ENCODE measurements at regions not wholly inside any gene's neighbourhood (a gene's known extent, or its start where the extent isn't known, plus 50 kb on each side); places are given as distances from the start of the nearest gene placed in this dataset.

DNA sequence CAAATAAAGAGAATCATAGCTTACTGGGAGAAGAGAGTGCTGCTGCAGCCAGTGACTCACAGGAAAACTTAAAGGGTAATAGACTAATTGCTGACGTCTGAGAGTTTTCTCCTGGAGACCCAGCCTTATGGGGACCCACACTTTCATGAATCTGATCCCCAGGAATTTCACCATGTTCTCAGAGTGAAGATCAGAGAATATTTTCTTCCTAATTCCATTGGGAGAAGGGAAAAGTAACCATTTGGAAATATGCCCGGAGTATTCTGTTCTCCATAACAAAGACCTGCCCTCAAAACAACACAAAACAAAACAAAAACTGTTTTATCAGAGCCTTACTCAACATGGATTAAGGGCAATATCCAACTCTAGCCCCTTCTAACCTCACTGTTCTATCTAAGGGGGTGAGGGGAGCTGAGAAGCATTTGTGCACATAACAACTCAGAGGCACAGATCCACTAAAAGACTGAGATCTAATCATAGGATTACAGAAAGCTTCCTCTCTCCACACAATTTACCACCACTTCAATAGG, 168.2 kb upstream of the SSTR4 start:
- TF ChIP-seq, protein P1, sequence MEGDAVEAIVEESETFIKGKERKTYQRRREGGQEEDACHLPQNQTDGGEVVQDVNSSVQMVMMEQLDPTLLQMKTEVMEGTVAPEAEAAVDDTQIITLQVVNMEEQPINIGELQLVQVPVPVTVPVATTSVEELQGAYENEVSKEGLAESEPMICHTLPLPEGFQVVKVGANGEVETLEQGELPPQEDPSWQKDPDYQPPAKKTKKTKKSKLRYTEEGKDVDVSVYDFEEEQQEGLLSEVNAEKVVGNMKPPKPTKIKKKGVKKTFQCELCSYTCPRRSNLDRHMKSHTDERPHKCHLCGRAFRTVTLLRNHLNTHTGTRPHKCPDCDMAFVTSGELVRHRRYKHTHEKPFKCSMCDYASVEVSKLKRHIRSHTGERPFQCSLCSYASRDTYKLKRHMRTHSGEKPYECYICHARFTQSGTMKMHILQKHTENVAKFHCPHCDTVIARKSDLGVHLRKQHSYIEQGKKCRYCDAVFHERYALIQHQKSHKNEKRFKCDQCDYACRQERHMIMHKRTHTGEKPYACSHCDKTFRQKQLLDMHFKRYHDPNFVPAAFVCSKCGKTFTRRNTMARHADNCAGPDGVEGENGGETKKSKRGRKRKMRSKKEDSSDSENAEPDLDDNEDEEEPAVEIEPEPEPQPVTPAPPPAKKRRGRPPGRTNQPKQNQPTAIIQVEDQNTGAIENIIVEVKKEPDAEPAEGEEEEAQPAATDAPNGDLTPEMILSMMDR (IDR thresholded peaks at IDR 0.05; ENCODE audit: extremely low read depth, missing control alignments): no peak
- DNase-seq (ENCODE audit: low spot score): no peak

DNA sequence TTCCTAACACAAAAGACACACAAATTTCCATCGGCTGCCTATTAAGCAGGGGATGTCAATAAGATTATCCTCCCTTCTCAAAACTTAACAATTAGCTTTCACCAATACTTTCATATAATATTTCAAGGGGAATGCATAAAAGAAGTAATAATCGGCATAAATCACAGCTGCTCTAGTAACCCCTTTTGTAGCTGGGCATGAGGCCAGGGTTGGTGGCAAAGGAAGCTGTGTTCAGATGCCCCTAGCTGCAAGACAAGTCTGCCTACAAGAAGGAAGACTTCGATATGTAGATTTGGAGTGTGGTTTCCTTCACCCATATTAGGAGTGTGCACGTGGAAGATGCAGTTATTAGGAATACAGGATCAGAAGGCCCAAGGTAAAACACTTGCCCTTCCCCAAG, 156.9 kb upstream of the SSTR4 start:
- no peak for DNase-seq (ENCODE audit: low spot score)
- TF ChIP-seq, protein P1 (IDR thresholded peaks at IDR 0.05; ENCODE audit: extremely low read depth, missing control alignments): no peak

DNA sequence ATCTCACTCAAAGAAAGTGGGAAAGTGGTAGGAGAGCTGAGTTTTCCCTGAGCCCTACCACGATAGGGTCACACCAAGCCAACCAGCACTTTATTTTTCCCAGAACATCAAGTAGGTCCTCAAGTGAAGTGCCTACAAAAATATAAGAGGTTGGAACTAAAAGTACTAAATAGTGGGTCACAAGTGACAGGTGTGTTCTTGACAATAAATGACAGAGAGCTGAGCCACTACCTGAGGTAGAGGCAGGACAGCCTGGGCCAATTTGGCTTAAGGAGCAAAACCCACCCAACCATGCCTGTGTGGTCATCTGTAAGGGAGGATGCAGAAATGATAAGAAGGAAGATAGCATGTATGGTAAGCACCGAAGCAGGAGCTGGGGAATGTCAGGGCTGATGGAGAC, 154.8 kb upstream of the SSTR4 start:
- TF ChIP-seq, protein P1 (IDR thresholded peaks at IDR 0.05; ENCODE audit: extremely low read depth, missing control alignments): no peak
- DNase-seq (ENCODE audit: low spot score): no peak

DNA sequence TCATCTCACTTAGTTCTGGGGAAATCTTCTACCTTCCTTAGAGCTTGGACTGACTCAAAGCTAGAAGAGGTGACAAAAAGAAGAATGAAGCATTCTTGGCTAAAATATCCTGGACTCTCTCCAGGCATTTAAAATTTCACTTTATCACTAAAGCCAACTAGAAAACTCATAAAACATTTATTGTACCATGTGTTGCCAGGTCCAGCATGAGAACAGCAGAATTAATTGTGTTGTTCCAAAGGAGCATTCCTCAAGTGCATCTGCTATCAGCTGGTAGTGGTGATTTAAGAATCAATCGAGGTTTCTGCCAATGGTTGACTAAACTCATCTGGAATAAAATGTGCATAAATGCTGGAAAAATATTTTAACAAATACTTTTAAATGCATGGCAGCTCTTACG, 147.3 kb upstream of the SSTR4 start:
- no peak for DNase-seq (ENCODE audit: low spot score)
- TF ChIP-seq, protein P1 (IDR thresholded peaks at IDR 0.05; ENCODE audit: extremely low read depth, missing control alignments): no peak

DNA sequence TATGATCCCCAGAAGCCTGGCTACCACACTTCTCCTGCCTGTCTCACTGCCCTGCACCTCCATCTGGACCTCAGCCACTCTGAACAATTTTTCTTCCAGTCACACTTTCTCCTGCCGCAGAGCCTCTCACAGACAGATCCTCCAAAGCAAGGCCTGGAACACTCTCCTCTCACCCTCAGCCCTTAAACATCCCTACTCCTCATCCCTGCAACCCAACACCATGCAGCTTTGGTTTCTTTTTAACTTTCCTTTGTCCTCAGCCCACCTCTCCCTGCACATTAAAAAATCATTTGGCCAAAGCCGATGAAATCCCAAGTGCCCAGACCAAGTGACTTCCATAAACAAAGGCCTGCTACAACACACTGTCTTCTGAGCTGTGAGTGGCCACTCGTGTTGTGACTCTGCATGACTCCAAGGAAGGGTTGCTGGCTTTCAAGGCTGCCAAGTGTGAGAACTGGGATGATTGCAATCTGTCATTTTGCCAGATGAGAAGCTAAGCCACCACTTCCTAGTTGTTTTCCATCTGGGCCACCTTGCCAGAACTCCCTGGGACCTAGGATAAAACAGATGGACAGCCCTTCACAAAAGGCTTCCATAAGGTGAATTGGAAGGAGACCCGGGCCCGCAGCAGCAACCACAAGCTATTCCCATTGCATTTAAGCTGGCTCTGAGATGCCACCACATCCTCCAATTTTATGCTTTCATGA, 144.4 kb upstream of the SSTR4 start:
- DNase-seq (ENCODE audit: low spot score): no peak
- TF ChIP-seq, protein P1 (IDR thresholded peaks at IDR 0.05; ENCODE audit: extremely low read depth, missing control alignments): no peak

DNA sequence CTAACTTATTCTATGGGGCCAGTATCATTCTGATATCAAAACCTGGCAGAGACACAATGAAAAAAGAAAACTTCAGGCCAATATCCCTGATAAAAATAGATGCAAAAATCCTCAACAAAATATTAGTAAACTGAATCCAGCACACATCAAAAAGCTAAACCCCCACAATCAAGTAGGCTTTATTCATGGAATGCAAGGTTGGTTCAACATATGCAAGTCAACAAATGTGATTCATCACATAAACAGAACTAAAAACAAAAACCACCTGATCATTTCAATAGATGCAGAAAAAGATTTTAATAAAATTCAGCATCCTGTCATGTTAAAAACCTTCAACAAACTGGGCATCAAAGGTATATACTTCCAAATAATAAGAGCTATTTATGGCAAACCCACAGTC, 133.9 kb upstream of the SSTR4 start:
- no peak for DNase-seq (ENCODE audit: low spot score)
- TF ChIP-seq, protein P1 (IDR thresholded peaks at IDR 0.05; ENCODE audit: extremely low read depth, missing control alignments): no peak

DNA sequence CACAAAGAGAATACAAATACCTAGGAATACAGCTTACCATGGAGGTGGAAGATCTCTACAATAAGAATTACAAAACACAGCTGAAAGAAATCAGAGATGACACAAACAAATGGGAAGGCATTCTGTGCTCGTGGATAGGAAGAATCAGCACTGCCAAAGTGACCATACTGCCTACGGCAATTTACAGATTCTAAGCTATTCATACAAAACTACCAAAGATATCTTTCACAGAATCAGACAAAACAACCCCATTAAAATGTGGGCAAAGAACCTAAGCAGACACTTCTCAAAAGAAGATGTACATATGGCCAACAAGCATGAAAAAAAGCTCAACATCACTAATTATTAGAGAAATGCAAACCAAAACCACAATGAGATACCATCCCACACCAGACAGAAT, 133.2 kb upstream of the SSTR4 start:
- TF ChIP-seq, protein P1 (IDR thresholded peaks at IDR 0.05; ENCODE audit: extremely low read depth, missing control alignments): no peak
- DNase-seq (ENCODE audit: low spot score): no peak

Data from GM20000 (cell line).